ENCODE measurements at regions not wholly inside any gene's neighbourhood (a gene's known extent, or its start where the extent isn't known, plus 50 kb on each side); places are given as distances from the start of the nearest gene placed in this dataset.
"Not testable (repeated sequence)": the region's sequence is repeated elsewhere in the genome, so short reads cannot be mapped to it uniquely, and the experiment has no call there.

DNA sequence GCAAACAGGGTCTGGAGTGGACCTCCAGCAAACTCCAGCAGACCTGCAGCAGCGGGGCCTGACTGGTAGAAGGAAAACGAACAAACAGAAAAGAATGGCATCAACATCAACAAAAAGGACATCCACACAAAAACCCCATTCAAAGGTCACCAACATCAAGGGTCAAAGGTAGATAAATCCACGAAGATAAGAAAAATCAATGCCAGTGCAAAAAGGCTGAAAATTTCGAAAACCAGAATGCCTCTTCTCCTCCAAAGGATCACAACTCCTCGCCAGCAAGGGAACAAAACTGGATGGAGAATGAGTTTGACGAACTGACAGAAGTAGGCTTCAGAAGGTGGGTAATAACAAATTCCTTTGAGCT is 187.6 kb upstream of the EDNRA start:
- not testable (repeated sequence) for H3K4me3 ChIP-seq, H3K27ac ChIP-seq

DNA sequence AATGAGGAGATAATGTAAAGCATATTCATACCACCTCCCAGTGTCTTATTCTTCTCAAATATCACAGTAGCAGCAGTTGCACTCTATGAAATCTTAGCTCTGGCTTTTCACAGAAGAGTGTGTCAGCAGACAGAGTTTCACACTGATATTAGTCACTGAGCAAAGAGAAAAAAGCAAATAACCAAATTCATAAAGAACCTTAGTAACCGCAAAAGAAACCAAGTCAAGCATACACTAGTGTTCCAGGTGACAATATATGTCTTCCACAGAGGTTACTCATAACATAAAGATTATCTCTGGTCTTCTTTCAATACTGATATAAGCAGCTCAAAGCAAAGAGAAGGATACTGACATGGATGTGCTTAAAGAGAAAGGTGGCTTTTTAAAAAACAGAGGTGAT is 181.7 kb upstream of the EDNRA start:
- no peak overlapping the region for H3K27ac ChIP-seq
- no peak overlapping the region for H3K4me3 ChIP-seq

DNA sequence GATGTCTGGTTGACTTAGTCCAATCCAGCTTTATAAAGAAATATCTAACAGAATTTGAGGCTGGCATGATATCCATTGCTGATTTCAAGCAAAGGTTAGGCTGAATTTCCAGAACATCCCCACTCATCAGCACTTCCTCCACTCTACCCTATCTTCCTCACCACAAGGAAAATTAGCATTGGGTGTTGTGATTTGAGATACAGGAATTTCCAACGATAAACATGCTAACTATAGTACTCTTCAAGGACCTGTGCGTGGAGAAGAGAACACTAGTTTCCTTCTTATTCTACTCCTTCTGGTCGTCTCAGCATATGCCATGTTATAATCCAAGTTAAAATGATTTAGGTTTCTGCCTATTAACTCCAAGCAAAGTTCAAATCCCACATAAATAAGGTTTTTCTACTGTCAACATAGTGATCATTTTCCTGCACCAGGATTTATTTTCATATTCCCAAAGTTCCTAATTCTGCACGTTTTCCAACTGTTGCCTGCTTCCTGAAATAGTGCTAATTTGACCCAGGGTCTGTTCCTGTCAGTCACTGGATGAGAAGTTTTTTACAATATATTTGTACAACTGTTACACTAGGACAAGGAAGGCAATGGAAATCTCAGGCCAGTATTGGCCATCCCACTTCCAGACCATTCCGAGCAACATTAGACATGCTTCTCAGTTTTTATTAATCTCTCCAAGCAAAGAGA is 177.6 kb upstream of the EDNRA start:
- H3K27ac ChIP-seq = no peak overlapping the region
- no peak overlapping the region for H3K4me3 ChIP-seq

DNA sequence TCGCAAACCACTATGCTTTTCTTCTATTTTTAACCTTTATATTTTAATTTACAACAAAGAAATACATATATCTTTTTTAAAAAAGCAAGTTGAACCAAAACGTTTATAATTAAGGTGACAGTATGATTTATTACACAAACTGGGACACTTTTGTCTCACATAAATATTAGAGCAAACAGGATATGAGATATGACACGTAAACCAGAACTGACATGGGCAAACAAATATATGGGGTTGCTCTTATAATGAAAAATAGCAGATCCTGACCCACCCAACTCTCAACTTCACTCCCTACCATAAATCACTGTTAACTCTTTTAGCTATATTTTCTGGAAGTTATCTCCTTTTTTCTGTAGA is 177.0 kb upstream of the EDNRA start:
- no peak overlapping the region for H3K4me3 ChIP-seq
- H3K27ac ChIP-seq = no peak overlapping the region

DNA sequence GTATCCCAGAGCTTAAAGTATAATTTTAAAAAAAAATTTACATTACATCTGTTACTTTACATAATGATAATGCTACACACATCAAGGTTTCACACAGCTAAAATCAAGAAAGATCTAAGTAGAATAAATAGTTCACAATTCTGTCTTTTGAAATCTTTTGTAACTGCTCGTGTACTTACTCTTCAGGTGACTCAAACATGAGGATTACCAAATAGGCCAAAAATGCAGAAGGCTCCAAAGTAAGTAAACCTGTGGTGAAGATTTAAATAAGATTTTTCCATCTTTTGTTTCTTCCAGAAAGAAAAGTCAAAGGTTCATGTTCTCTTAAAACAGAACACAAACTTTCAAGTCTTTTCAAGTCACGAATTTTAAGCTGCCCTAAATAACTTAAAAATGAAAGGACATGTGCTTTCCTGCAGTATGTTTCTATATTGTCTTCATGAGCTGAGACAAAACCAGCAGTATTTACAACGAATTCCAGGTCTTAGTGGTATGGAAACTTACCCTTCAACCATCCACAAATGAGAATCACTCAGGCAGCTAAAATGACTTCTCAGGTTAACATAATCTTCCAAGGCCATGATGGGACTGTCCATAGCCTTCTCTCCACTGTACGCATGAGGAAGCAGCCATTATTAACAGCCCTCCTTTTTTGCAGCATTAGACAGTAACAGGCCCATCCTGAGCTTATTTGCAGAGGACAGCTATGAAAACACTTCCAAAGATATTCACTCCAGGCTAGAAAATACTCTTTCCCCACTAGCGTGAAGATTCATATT is 172.8 kb upstream of the EDNRA start:
- Histone ChIP-seq H3K27ac (no peak overlapping the region), H3K4me3 (no peak overlapping the region)

DNA sequence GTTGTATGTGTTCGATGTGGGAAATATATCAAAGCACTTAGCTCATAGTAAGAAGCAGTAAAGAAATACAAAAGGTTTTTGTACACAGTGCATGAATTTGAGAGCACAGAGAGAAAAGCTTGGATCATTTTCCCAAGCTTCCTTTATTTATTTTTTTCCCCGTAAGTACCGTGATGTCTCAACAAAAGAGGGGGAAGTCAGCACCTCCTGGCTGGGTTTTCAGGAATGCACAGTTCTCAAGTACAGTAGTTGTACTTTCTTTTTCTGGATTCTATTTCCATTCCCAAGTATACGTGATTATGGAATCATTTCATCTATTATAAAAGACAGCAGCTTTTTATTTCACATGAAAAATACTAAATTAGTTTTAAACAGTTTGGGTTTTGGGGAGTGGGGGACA is 171.5 kb upstream of the EDNRA start:
- H3K4me3 ChIP-seq = no peak overlapping the region
- H3K27ac ChIP-seq = no peak overlapping the region

DNA sequence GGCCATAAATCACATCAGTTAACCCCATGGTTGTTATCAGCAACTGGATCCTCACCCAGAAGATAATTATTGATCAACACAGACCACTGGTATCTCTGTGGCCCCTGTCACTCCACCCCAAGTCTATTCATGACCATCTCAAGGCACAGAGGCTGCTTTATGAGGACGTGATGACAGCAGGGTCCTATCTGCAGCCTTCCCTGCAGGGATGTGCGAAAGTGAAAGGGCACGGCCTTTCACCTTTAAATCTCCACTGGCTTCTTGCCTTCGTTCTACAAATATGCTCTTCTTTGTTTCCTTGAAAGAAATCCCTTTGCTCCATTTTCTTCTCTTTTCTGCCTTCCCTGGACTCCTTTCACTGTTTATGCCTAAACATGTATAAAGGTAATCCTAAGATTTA is 170.6 kb upstream of the EDNRA start:
- Histone ChIP-seq H3K27ac (no peak overlapping the region), H3K4me3 (no peak overlapping the region)

DNA sequence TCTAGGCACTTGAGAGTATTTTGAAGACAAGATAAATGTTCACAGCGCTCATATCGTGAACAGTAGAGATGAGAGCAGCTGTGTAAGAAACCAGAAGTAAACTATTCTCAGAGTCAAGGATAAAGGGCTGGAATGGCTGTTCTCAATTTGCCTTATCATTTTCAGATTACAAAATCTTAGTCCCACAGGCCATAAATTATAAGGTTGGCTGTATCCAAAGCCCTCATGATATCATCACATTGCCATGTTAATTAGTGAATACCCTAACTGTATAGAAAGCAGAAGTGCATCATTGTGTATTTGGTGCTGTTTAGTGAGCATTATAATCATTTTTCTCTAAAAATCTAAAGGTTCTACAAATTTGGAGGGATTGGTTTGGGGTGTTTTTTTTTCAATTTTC is 168.9 kb upstream of the EDNRA start:
- Histone ChIP-seq H3K4me3 (no peak overlapping the region), H3K27ac (no peak overlapping the region)

DNA sequence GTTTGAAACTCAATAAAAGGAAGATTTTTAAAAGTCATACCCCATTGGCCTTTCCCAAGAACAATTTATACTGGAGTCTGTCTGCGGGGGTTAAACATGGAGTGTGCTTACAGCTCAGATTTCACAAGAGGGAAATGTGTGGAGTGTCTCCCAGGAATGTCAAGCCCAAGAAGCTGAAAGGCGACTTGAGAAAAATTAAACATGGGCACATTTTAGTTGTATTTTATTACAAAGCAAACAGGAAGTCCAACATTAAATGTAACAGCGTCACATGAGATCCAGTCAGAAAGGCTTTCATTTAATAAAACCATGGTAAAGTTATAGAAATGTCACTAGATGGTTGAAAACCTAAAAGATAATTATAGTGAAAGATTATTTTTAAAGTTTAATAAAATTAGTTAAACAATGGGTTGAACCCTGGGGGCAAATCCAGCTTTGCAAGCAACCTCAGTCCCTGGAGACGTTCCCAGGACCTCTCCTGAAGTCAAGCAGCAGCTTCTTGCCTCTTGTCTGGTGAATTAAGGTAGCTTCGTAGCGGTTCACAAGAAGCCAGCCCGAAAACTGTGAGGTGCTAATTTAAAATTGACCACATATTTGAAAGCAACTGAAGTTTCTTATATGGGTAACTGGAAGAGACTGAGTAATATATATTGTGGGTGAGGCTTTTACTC is 168.4 kb upstream of the EDNRA start:
- Histone ChIP-seq H3K27ac (no peak overlapping the region), H3K4me3 (no peak overlapping the region)

DNA sequence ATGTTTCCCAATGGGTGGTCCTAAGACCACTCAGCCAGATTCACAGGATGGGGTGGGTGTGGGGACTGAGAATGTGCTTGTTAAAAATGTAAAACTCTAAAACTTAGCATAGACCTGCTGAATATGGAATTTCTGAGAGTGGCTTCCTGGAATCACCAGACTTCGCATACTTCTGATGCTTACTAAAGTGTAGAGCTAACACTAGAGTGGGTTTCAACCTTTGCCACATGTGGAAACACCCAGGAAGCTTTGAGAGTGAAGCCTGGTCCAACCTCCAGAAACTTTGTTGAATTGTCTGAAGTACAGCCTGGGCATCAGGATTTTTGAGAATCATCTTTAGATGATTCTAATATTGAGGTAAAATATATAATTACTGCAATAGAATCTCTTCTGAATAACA is 167.8 kb upstream of the EDNRA start:
- H3K27ac ChIP-seq = no peak overlapping the region
- no peak overlapping the region for H3K4me3 ChIP-seq

DNA sequence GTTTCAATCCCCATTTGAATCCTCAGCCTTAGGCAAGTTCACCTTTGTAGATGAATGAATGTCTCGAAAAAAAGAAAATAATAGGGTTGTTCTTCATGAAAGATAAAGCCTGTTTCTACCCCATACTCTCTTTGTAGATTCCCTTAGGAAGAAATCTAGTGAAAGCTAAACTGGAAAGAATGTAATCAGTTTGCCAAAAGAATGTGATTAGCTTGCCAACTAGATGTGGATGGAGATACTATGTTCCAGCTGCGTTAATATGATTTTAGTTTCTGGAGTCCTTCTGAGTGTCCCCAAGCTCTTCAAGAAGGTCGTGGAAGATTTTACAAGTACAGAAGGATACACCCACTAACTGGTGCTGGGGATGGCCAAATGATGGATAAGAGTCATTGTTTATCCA is 162.3 kb upstream of the EDNRA start:
- H3K4me3 ChIP-seq = no peak overlapping the region
- H3K27ac ChIP-seq = no peak overlapping the region

DNA sequence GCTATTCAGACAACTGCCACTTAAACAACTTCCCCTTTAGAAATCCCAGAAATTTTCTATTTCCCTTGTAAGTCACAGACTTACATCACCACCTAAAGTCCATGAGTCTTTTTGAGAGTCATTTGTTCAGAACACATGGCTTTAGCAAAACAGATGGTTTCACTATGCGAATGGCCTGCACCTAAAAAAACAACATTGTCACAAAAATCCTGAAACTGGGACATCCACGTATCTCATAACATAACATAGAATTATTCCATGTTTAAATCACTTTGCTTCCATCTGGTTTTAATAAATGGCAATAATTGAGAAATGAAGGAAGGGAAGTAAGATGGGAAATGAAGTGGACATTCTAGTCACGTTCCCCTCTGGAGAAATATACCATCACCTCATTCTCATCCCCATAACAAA is 155.3 kb upstream of the EDNRA start:
- H3K27ac ChIP-seq = no peak overlapping the region

DNA sequence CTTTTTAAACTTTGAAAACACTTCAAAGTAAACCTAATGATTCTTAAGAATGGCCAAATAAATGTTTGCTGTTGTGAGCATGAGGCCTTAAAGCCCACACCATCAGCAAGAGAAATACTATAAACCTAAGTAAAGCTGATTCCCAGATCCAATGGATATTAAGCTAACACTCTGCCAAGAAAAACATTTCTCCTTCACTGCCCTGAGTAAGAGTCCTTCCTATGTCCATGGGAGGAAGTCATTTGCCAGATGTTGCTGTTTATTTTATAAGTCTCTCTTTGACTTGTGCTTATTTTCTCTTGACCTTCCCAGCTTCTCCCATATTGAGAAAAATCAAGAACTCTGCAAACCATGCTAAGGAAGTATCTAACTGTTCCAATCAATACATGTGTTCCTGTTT is 154.3 kb upstream of the EDNRA start:
- Histone ChIP-seq H3K27ac (no peak overlapping the region), H3K4me3 (no peak overlapping the region)

More for the DNA sequence above, 155.3 kb upstream of the EDNRA start:
- no peak overlapping the region for H3K4me3 ChIP-seq

DNA sequence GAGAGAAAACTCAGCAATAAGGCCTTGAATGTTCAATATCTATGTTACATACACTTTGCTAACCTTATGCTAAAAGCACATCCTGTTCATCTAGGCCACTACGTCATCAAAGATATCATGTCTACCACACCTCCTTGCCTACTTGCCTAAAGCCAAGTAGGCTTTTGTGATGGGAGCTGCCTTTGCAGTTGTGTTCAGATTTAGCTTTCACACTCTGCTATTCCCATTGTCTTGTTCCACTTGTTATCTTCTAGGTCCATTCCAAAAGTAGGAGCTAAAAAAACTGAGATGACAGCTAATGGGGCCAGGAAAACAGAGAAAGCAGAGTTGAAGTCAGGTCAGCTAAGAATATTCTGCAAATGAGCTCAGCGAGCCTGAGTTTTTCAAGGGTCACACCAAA is 153.6 kb upstream of the EDNRA start:
- no peak overlapping the region for H3K4me3 ChIP-seq
- H3K27ac ChIP-seq = no peak overlapping the region

DNA sequence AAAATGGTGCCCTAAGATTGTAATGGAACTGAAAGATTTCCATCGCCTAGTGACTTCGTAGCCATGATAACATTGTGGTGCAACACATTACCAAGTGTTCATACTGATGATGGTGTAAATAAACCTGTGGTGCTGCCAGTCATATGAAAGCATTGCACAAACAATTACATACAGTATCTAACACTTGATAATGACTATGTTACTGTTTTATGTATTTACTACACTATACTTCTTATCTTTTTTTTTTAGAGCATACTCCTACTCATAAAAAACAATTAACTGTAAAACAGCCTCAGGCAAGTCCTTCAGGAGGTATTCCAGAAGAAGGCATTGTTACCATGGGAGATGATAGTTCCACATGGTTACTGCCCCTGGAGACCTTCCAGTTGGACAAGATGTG is 152.7 kb upstream of the EDNRA start:
- no peak overlapping the region for H3K4me3 ChIP-seq
- no peak overlapping the region for H3K27ac ChIP-seq

DNA sequence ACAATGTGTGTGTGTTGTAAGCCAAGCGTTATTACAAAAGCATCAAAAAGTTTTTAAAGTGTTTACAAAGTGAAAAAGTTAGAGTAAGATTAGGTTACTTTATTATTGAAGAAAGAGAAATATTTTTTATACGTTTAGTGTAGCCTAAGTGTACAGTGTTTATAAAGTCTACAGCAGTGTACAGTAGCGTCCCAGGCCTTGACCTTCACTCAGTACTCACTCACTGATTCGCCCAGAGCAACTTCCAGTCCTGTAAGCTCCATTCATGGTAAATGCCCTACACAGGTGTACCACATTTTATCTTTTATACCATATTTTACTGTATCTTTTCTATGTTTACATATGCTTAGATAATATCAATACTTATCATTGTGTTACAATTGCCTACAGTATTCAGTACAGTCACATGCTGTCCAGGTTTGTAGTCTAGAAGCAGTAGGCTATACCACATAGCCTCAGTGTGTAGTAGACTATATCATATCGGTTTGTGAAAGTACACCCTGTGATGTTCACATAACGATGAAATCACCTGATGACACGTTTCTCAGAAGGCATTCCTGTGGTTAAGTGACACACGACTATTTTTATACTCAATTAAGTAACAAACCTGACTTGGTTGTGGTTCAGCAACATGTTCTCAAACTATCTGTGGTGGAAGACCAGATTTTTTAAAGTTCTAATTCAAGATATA is 152.0 kb upstream of the EDNRA start:
- H3K27ac ChIP-seq = no peak overlapping the region
- no peak overlapping the region for H3K4me3 ChIP-seq

DNA sequence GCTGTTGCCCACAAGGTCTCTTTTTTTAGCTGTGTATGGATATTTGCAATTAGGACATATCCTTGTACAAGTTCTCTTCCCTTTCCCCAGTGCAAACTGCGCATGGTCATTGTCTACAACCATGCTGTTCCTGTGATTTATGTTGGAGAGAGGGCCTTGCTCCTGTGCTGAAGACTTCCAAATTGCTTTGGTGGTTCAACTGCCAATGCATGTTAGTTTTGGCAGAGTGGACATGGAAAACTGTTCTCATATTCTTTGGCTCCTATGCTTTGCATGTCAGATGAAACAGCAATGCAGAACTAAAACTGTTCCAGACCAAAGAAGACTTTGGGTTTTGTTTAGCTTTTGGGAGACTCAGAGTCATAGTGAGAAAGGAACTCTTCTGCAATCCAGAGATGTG is 148.8 kb upstream of the EDNRA start:
- no peak overlapping the region for H3K4me3 ChIP-seq
- no peak overlapping the region for H3K27ac ChIP-seq

DNA sequence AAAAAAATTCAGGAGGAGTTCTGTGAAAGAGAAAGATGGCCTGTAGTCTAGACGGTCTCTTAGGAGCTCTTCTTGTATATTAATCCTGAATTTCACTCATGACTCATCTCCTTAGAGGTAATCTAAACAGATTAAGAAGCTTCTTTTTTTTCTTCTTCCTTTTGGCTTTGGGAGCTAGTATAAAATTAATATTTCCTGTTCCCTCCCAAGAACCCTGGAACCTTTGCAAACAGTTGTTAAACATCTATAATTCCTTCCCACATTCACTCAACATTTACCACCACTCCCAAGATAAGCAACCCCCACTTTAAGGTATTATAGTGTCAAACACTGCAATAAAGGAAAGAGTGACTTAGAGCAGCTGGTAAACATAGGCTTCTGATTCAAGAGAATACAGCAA is 146.4 kb upstream of the EDNRA start:
- no peak overlapping the region for H3K27ac ChIP-seq
- no peak overlapping the region for H3K4me3 ChIP-seq

DNA sequence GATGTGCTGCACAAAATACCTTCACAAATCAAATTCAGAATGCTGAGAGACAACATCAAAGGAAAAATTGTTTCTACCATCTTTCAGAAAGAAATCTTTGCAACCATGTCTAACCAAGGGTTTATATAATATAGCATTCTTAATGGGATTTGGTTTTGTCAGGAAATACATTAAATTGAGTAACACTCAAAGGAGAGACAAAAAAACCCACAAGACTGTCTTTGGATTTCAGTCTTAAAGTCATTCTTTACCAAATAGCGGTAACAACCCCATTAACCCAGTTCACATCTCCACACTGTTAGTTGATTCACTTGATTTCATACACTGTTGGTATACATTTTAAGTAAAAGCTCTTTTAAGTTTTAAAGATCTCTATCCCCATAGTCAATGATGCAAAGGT is 145.7 kb upstream of the EDNRA start:
- no peak overlapping the region for H3K27ac ChIP-seq

DNA sequence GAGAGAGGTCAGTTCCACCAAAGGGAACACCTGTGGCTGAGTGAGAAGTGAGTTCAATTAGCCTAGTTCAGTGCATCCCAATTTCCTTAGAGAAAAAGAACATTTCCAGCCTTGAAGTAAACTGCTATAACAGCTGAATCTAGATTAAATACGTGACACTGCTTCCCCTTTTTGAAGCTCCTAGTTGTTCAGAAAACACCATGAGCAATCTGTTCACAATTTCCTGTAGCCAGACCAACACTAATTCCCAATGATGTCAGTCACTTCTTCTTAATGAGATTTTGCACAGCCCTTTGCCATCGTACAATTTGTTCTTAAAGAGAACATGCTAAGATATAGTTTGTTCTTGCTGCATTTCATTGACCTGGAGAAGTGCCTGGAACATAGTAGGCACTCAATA is 144.6 kb upstream of the EDNRA start:
- Histone ChIP-seq H3K4me3 (no peak overlapping the region), H3K27ac (no peak overlapping the region)

More for the DNA sequence above, 145.7 kb upstream of the EDNRA start:
- no peak overlapping the region for H3K4me3 ChIP-seq

DNA sequence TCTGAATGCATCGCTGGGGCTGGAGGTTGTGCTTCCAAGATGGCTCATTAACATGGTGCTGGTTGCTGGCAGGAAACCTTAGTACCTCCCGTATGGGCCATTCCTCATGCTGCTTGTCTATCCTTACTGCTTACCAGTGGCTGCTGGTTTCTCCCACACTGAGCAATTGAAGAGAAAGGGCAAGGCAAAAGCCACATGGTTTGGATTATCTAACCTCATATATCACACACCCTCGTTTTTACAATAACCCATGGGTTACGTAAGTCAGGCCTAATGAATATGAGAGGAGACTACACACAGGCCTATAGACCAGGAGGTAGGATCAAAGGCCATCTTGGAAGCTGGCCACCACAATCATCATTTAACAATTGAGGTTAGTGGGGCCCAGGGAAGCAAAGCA is 141.8 kb upstream of the EDNRA start:
- Histone ChIP-seq H3K27ac (peak overlapping the region in 1 of 21 experiments; percentile 32), H3K4me3 (no peak overlapping the region)

Measured in skin epidermis (tissue), 12 donors.